ENCODE measurements at regions not wholly inside any gene's neighbourhood (a gene's known extent, or its start where the extent isn't known, plus 50 kb on each side); places are given as distances from the start of the nearest gene placed in this dataset.

- DNase-seq (ENCODE audit: low read depth, low spot score): no peak
These were observed 237.5 kb upstream of the TMTC1 start for GRCh38 chr12:30021051-30021833.

- DNase-seq (ENCODE audit: low read depth, low spot score): no peak
These were observed 235.8 kb upstream of the TMTC1 start for GRCh38 chr12:30019366-30020140.

- no peak for DNase-seq (ENCODE audit: low read depth, low spot score)
These were observed 232.9 kb upstream of the TMTC1 start for GRCh38 chr12:30016540-30017055.

- DNase-seq (ENCODE audit: low read depth, low spot score): no peak
These were observed 232.0 kb upstream of the TMTC1 start for GRCh38 chr12:30015631-30016337.

GRCh38 chr12:30014991-30015390 lies 231.2 kb upstream of the TMTC1 start:
- no peak for DNase-seq (ENCODE audit: low read depth, low spot score)

GRCh38 chr12:30012816-30013450 lies 229.2 kb upstream of the TMTC1 start:
- DNase-seq (ENCODE audit: low read depth, low spot score): no peak

- no peak for DNase-seq (ENCODE audit: low read depth, low spot score)
These were observed 226.6 kb upstream of the TMTC1 start for GRCh38 chr12:30010071-30011052.

GRCh38 chr12:30006021-30006420 lies 222.3 kb upstream of the TMTC1 start:
- DNase-seq (ENCODE audit: low read depth, low spot score): no peak

- no peak for DNase-seq (ENCODE audit: low read depth, low spot score)
These were observed 219.6 kb upstream of the TMTC1 start for GRCh38 chr12:30003321-30003720.

- DNase-seq (ENCODE audit: low read depth, low spot score): no peak
These were observed 218.9 kb upstream of the TMTC1 start for GRCh38 chr12:30002677-30003076.

GRCh38 chr12:30000401-30000800 lies 216.7 kb upstream of the TMTC1 start:
- DNase-seq (ENCODE audit: low read depth, low spot score): no peak

- DNase-seq (ENCODE audit: low read depth, low spot score): no peak
These were observed 213.3 kb upstream of the TMTC1 start for GRCh38 chr12:29996993-29997392.

GRCh38 chr12:29992366-29992765 lies 208.6 kb upstream of the TMTC1 start:
- no peak for DNase-seq (ENCODE audit: low read depth, low spot score)

GRCh38 chr12:29991924-29992323 lies 208.2 kb upstream of the TMTC1 start:
- no peak for DNase-seq (ENCODE audit: low read depth, low spot score)

- DNase-seq (ENCODE audit: low read depth, low spot score): no peak
These were observed 207.2 kb upstream of the TMTC1 start for GRCh38 chr12:29990971-29991370.

- no peak for DNase-seq (ENCODE audit: low read depth, low spot score)
These were observed 200.1 kb upstream of the TMTC1 start for GRCh38 chr12:29983851-29984250.

- DNase-seq (ENCODE audit: low read depth, low spot score): no peak
These were observed 196.6 kb upstream of the TMTC1 start for GRCh38 chr12:29980304-29980703.

GRCh38 chr12:29971446-29971845 lies 187.7 kb upstream of the TMTC1 start:
- DNase-seq (ENCODE audit: low read depth, low spot score): no peak

- DNase-seq (ENCODE audit: low read depth, low spot score): no peak
These were observed 186.8 kb upstream of the TMTC1 start for GRCh38 chr12:29970501-29970900.

- no peak for DNase-seq (ENCODE audit: low read depth, low spot score)
These were observed 178.7 kb upstream of the TMTC1 start for GRCh38 chr12:29962276-29963035.

Data from brain pericyte (primary cell).